ENCODE measurements at regions not wholly inside any gene's neighbourhood (a gene's known extent, or its start where the extent isn't known, plus 50 kb on each side); places are given as distances from the start of the nearest gene placed in this dataset.

DNA sequence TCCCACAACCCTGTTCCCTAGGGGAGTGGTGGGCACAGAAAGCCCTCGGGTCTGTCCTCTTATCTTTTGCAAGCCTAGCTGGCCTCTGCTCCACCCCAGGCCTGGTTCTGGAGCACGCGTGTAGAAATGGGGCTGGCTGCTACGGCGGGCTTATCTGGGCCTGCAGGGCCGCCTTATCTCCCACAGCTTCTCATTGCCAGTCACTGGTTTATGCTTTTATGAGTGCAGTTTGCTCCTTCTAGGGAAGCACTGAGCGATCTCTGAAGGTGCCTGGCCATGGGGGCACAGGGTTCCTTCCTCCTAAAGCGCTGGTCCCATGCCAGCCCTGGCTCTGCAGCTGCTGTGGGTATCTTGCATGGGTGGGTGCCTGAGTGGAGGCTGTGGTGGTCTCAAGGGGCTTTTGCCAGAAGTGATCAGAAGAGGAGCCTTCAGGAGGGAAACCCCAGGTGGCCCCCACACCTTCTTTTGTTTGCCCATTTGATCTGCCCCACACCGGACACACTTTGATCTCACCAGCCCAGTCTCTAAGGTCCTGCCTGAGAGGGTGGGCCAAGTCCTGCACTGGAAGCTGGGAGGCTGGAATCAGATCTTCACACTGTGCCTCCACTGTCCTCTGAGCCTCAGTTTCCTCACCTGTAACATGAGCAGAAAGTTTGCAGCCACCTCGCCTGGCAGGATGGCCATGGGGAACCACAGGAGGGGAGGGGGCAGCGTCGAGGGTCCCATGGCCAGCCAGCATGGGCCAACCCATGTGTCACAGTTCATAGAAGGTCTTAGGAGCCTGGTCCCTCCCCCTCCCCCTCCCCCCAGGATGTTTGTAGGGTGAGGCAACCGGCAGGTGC is 86.6 kb upstream of the FGF3 start:
- TF ChIP-seq, protein P1, sequence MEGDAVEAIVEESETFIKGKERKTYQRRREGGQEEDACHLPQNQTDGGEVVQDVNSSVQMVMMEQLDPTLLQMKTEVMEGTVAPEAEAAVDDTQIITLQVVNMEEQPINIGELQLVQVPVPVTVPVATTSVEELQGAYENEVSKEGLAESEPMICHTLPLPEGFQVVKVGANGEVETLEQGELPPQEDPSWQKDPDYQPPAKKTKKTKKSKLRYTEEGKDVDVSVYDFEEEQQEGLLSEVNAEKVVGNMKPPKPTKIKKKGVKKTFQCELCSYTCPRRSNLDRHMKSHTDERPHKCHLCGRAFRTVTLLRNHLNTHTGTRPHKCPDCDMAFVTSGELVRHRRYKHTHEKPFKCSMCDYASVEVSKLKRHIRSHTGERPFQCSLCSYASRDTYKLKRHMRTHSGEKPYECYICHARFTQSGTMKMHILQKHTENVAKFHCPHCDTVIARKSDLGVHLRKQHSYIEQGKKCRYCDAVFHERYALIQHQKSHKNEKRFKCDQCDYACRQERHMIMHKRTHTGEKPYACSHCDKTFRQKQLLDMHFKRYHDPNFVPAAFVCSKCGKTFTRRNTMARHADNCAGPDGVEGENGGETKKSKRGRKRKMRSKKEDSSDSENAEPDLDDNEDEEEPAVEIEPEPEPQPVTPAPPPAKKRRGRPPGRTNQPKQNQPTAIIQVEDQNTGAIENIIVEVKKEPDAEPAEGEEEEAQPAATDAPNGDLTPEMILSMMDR (conservative IDR thresholded peaks at IDR 0.05; ENCODE audit: low read length), result no peak
- TF ChIP-seq EZH2phosphoT487 (IDR thresholded peaks at IDR 0.05; ENCODE audit: borderline replicate concordance), result no peak
- Histone ChIP-seq H3K9me3 (ENCODE audit: insufficient read depth, low read depth, low read length) (no peaks in the 10 kb centered on the region), H3K4me1 (ENCODE audit: insufficient read depth, low read length, poor library complexity, severe bottlenecking) (no peaks in the 10 kb centered on the region), H3K9ac (ENCODE audit: low read depth, low read length, poor library complexity, severe bottlenecking) (no peak overlapping the region), H3K9me2 (replicated peaks; ENCODE audit: low read depth, low read length) (no peaks in the 10 kb centered on the region), H3F3A (ENCODE audit: low read depth) (no peaks in the 10 kb centered on the region), H3K79me2 (ENCODE audit: insufficient read depth, low read length) (no peaks in the 10 kb centered on the region), H2AFZ (ENCODE audit: low read length) (no peak overlapping the region), H3K4me3 (ENCODE audit: low read length, poor library complexity, severe bottlenecking) (no peak overlapping the region), H4K20me1 (ENCODE audit: insufficient read depth, low read length, poor library complexity, severe bottlenecking) (no peaks in the 10 kb centered on the region), H3K27me3 (ENCODE audit: insufficient read depth, low read length, poor library complexity, severe bottlenecking) (no peaks in the 10 kb centered on the region), H3K4me2 (ENCODE audit: low read depth, low read length, poor library complexity, severe bottlenecking) (no peak overlapping the region), H3K36me3 (ENCODE audit: insufficient read depth, low read length) (no peaks in the 10 kb centered on the region)

DNA sequence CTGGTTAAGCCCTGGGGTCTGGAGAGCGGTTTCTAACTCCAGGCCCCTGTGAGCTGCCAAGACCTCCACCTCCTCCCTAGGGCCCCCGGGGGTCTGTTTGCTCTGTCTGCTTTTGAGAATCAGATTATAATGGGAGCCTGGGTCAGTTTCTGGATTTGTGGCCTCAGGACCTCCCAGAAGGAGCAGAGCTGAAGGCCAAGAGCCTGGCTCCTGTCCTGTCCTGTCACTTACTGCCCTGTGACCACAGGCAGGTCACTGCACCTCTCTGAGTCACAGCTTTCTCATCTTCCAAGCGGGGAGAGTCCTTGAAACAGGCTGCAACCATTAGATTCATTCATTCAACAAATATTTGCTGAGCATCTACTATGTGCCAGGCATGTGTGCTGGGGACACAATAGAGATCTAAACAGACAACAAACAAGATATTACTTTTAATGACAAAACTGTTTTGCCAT is 87.3 kb upstream of the FGF3 start:
- Histone ChIP-seq H3K4me1 (ENCODE audit: insufficient read depth, low read length, poor library complexity, severe bottlenecking) (no peaks in the 10 kb centered on the region), H2AFZ (ENCODE audit: low read length) (no peak overlapping the region)

DNA sequence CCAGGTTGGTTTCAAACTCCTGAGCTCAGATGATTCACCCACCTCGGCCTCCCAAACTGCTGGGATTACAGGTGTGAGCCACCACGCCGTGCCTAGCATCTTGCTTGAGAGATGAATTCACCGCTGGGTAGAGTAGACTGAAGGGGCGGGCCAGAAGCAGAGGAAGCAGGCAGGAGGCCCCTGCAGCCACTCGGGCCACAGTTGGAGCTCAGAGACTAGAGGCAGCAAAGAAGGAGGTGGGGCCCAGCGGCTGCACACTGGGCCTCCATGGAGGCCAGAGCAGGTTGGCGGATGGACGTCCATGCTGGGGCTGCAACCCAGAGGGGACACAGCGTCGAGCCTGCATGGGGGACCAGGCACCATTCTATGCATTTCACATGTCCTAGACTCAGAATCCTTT is 88.4 kb upstream of the FGF3 start:
- no peak for TF ChIP-seq EZH2phosphoT487 (IDR thresholded peaks at IDR 0.05; ENCODE audit: borderline replicate concordance)
- TF ChIP-seq, protein P1 (conservative IDR thresholded peaks at IDR 0.05; ENCODE audit: low read length), result no peak

More for the DNA sequence above, 87.3 kb upstream of the FGF3 start:
- TF ChIP-seq EZH2phosphoT487 (IDR thresholded peaks at IDR 0.05; ENCODE audit: borderline replicate concordance), result no peak
- TF ChIP-seq, protein P1 (conservative IDR thresholded peaks at IDR 0.05; ENCODE audit: low read length), result no peak
- Histone ChIP-seq H3K36me3 (ENCODE audit: insufficient read depth, low read length) (no peaks in the 10 kb centered on the region), H3F3A (ENCODE audit: low read depth) (no peaks in the 10 kb centered on the region), H3K9ac (ENCODE audit: low read depth, low read length, poor library complexity, severe bottlenecking) (no peak overlapping the region), H3K9me3 (ENCODE audit: insufficient read depth, low read depth, low read length) (no peaks in the 10 kb centered on the region), H4K20me1 (ENCODE audit: insufficient read depth, low read length, poor library complexity, severe bottlenecking) (no peaks in the 10 kb centered on the region), H3K79me2 (ENCODE audit: insufficient read depth, low read length) (no peaks in the 10 kb centered on the region), H3K4me3 (ENCODE audit: low read length, poor library complexity, severe bottlenecking) (no peak overlapping the region), H3K27me3 (ENCODE audit: insufficient read depth, low read length, poor library complexity, severe bottlenecking) (no peaks in the 10 kb centered on the region), H3K4me2 (ENCODE audit: low read depth, low read length, poor library complexity, severe bottlenecking) (no peak overlapping the region), H3K9me2 (replicated peaks; ENCODE audit: low read depth, low read length) (no peaks in the 10 kb centered on the region)

More for the DNA sequence above, 88.4 kb upstream of the FGF3 start:
- H3K4me1 ChIP-seq (ENCODE audit: insufficient read depth, low read length, poor library complexity, severe bottlenecking), result no peaks in the 10 kb centered on the region
- no peaks in the 10 kb centered on the region for H3K36me3 ChIP-seq (ENCODE audit: insufficient read depth, low read length)
- H3K27me3 ChIP-seq (ENCODE audit: insufficient read depth, low read length, poor library complexity, severe bottlenecking), result no peaks in the 10 kb centered on the region
- no peak overlapping the region for H3K4me3 ChIP-seq (ENCODE audit: low read length, poor library complexity, severe bottlenecking)
- no peak overlapping the region for H2AFZ ChIP-seq (ENCODE audit: low read length)
- no peaks in the 10 kb centered on the region for H3K9me3 ChIP-seq (ENCODE audit: insufficient read depth, low read depth, low read length)
- H4K20me1 ChIP-seq (ENCODE audit: insufficient read depth, low read length, poor library complexity, severe bottlenecking), result no peaks in the 10 kb centered on the region
- no peaks in the 10 kb centered on the region for H3K79me2 ChIP-seq (ENCODE audit: insufficient read depth, low read length)
- no peaks in the 10 kb centered on the region for H3K9me2 ChIP-seq (replicated peaks; ENCODE audit: low read depth, low read length)
- no peak overlapping the region for H3K9ac ChIP-seq (ENCODE audit: low read depth, low read length, poor library complexity, severe bottlenecking)
- no peak overlapping the region for H3K4me2 ChIP-seq (ENCODE audit: low read depth, low read length, poor library complexity, severe bottlenecking)
- no peaks in the 10 kb centered on the region for H3F3A ChIP-seq (ENCODE audit: low read depth)
